GM12874 (cell line): ENCODE measurements at regions not wholly inside any gene's neighbourhood (a gene's known extent, or its start where the extent isn't known, plus 50 kb on each side); places are given as distances from the start of the nearest gene placed in this dataset.

ENCODE experiments used
- TF ChIP-seq, protein P1 (sequence below): IDR thresholded peaks from 2 replicates; pipeline ENCODE4 v1.5.1; 2011; ENCODE audit warnings: low read depth, mild to moderate bottlenecking, control low read depth, low read length, moderate library complexity; ENCODE audit not compliant: insufficient read depth

DNA sequence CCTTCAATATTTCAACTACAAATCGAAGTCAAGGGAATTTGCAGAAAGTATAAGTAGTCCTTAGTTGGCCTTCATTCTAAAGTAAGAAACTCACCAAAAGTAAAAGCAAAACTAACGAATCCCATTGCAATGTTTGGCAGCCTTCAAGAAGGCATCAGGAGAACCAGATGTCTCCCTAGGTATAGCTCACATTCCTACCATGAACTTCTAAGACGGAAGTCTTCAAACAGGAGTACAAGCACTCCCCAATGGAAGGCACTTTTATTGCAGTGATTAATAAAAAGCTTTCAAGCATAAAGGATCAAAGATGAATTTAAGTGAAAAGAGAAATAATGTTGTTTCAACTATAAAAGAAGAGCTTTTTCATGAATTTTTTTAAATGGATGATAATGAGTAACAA is 236.0 kb upstream of the NR5A2 start:
- TF ChIP-seq, protein P1, sequence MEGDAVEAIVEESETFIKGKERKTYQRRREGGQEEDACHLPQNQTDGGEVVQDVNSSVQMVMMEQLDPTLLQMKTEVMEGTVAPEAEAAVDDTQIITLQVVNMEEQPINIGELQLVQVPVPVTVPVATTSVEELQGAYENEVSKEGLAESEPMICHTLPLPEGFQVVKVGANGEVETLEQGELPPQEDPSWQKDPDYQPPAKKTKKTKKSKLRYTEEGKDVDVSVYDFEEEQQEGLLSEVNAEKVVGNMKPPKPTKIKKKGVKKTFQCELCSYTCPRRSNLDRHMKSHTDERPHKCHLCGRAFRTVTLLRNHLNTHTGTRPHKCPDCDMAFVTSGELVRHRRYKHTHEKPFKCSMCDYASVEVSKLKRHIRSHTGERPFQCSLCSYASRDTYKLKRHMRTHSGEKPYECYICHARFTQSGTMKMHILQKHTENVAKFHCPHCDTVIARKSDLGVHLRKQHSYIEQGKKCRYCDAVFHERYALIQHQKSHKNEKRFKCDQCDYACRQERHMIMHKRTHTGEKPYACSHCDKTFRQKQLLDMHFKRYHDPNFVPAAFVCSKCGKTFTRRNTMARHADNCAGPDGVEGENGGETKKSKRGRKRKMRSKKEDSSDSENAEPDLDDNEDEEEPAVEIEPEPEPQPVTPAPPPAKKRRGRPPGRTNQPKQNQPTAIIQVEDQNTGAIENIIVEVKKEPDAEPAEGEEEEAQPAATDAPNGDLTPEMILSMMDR, result no peak

DNA sequence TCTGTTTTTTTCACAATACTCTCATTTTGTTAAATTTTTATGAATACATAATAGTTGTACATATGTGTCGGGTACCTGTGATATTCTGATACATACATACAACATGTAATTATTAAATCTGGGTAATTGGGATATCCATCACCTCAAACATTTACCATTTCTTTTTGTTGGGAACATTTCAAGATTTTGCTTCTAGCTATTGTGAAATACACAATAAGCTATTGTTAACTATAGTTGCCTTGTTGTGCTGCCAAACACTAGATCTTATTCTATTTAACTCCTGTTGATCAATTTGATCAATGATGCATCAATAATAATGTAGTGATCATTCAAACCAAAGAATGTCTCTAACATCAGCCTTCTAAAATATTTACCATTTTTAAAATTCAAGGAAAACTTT is 234.6 kb upstream of the NR5A2 start:
- TF ChIP-seq, protein P1, result no peak

DNA sequence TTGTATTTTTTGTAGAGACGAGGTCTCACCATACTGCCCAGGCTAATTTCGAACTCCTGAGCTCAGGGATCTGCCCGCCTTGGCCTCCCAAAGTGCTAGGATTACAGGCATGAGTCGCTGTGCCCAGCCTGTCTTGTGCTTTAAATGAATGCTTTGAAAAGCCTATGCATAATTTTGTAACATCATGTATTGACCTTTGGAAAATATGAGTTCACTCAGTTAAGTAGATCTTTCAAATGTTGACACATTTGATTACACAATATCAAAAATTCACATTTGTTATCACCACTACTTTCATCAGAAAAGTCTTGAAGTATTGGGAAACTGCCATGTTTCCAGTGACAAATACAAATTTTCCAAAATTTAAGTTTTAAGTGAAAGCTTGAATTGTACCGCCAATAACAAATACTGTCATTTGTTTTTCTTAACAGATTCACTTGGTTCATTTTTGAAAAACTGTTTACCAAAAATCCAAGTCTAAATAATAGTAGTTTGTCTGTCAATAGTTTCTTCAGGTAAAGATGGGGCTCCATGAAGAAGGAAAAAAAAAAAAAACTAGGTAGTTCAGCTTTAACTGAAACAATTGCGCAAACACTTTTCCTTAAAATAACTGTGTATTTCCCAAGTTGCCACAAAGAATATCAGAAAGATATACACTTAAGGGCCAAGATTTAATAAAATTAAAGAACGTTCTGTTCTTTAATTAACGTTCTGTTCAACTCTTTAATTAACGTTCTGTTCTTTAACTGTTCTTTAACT is 233.2 kb upstream of the NR5A2 start:
- TF ChIP-seq, protein P1, result no peak

DNA sequence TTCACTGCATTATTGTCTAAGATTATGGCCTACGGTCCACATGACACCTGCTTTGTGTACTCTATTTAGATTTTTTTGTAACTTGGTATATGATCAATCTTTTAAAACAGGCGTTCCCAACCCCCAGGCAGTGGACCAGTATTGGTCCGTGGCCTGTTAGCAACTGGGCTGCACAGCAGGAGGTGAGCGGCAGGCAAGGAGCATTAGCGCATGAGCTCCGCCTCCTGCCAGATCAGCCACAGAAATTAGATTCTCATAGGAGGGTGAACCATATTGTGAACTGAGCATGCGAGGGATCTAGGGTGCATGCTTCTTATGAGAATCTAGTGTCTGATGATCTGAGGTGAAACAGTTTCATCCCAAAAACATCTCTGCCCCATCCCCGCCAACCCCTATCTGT is 228.4 kb upstream of the NR5A2 start:
- TF ChIP-seq, protein P1, result no peak

DNA sequence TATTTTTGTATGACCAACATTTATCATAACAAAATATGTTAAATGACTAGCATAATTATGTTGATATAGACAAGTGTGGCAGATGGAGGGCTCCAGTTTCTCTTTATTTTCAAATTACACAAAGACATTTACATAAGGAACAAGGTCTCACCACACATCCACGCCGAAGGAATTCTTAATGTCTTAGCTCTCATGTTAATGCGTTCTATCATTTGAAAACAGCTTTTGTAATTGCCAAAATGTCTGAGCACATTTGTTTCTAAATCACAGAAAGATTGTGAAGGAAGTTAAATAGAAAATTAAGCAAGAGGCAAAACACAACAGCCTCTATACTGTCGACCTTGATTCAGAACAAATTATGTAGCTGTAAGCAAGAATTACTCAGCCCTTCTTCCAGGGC is 223.0 kb upstream of the NR5A2 start:
- TF ChIP-seq, protein P1, result no peak

DNA sequence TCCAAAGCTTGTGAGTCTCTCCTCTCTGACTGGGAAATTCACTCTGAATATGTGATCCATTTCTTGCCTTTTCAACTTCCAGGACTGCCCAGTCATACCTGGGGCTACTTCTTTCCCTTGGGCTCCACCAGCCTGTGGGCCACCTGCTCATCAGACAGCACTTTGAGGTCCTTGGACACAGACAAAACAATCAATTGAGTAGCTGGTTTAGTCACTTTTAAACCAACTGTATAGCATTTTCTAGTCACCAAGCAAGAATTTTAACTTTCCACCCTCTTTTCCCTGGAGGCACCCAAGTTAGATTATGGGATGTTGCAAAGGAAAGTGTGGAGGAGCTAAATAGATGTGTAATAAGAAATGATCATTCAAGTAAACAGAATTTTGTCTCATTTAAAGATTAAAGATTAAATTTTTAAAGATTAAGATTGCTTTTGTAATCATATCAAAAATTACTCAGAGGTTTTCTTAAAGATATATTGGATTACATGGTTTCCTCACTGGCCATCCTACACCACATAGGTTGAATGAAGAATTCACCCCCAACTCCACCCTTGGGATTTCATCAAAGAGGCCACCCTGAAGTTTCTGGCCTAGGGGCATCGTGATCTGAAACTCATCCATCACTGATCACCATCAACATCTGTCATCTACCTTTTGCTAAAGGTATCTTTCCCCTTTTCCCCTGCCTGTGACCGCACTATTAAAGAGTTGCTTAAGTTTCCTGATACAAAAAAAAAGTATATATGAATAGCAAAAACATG is 219.2 kb upstream of the NR5A2 start:
- TF ChIP-seq, protein P1, result no peak

DNA sequence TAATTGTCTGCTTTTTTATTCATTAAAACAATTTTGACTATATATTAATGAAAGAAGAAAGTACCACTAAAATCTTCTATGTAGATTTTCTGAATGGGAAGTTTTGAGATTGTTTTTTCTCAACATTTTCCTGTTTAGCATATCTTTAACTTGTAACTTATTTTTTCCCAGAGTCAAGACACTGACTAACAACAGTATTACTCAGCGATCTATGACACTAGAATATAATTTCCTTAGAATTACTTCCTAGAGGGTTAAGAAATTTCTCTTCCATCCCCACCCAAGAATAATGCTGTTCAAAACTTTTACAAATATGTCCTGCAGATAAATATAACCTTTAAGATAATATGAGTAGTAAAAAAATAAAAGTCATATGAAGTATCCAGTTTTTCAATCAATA is 218.2 kb upstream of the NR5A2 start:
- TF ChIP-seq, protein P1, result no peak
